HUES48 (cell line): ENCODE measurements at regions not wholly inside any gene's neighbourhood (a gene's known extent, or its start where the extent isn't known, plus 50 kb on each side); places are given as distances from the start of the nearest gene placed in this dataset.

Experiments
- H3K27ac ChIP-seq: one replicate; pipeline ENCODE4 v1.7.0; 2013; ENCODE audit warnings: low read depth, low read length, inconsistent platforms
- H3K27me3 ChIP-seq: 2 replicates; pipeline ENCODE4 v1.6.1; 2013; ENCODE audit warnings: mild to moderate bottlenecking, low read length; ENCODE audit not compliant: control insufficient read depth, insufficient read depth
- H3K36me3 ChIP-seq: 2 replicates; pipeline ENCODE4 v1.6.1; 2013; ENCODE audit warnings: low read length; ENCODE audit not compliant: control insufficient read depth, insufficient read depth
- H3K4me1 ChIP-seq: 2 replicates; pipeline ENCODE4 v1.6.1; 2013; ENCODE audit warnings: mild to moderate bottlenecking, low read length; ENCODE audit not compliant: control insufficient read depth, insufficient read depth
- H3K4me3 ChIP-seq: 2 replicates; pipeline ENCODE4 v1.5.1; 2013; ENCODE audit warnings: mild to moderate bottlenecking, low read depth, low read length
- H3K9ac ChIP-seq: 2 replicates; pipeline ENCODE4 v1.6.1; 2013; ENCODE audit warnings: mild to moderate bottlenecking, low read depth, low read length, moderate library complexity
- H3K9me3 ChIP-seq: 2 replicates; pipeline ENCODE4 v1.6.1; 2013; ENCODE audit warnings: low read length; ENCODE audit not compliant: control insufficient read depth, insufficient read depth

DNA sequence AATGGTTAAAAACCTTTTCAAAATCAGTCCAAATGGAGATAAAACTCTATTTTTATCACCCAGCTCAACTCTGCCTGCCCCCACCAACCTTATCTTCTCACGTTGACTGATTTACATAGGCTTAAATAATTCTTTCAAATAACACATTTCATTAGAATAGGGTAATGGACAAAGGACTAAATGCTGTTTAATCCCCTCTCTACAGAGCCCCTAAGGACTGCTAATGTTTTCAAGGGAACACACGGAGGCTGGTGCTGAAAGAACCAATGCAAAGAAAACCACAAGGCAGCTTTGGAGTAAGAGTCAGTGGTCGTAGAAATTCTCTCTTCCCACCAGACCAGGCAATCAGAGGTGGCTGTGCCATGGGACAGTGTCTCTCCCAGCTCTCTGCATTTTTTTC is 445.7 kb upstream of the MAF start:
- Histone ChIP-seq H3K4me1 (no peaks in the 10 kb centered on the region), H3K9ac (no peak overlapping the region), H3K9me3 (no peaks in the 10 kb centered on the region), H3K36me3 (no peaks in the 10 kb centered on the region), H3K27me3 (no peaks in the 10 kb centered on the region), H3K27ac (no peak overlapping the region), H3K4me3 (no peak overlapping the region)

DNA sequence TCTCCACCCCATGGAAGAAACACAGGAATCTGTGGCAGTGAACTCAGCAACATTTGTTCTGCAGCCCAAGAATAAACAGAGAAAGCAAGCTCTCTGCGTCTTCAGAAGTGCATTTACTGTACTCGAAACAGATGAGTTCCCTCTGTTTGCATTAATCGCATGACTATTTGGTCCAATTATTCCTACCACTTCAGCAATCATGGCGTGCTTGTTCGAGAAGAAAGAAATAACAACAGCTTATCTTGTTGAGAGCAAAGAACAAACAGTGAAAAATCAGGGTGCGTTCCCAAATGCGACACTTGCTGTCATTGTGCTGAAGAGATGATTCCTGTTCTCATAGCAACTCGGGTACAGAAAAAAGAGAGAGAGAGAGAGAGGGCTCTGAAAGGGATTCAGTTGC is 445.3 kb upstream of the MAF start:
- Histone ChIP-seq H3K27me3 (no peaks in the 10 kb centered on the region), H3K36me3 (no peaks in the 10 kb centered on the region), H3K4me3 (no peak overlapping the region), H3K9me3 (no peaks in the 10 kb centered on the region), H3K9ac (no peak overlapping the region), H3K27ac (no peak overlapping the region), H3K4me1 (no peaks in the 10 kb centered on the region)

GRCh38 chr16:80041410-80041809 is 440.9 kb upstream of the MAF start:
- no peaks in the 10 kb centered on the region for H3K27me3 ChIP-seq
- H3K4me3 ChIP-seq = no peak overlapping the region
- H3K4me1 ChIP-seq = no peaks in the 10 kb centered on the region
- H3K9ac ChIP-seq = no peak overlapping the region
- no peaks in the 10 kb centered on the region for H3K36me3 ChIP-seq
- no peak overlapping the region for H3K27ac ChIP-seq
- no peaks in the 10 kb centered on the region for H3K9me3 ChIP-seq

DNA sequence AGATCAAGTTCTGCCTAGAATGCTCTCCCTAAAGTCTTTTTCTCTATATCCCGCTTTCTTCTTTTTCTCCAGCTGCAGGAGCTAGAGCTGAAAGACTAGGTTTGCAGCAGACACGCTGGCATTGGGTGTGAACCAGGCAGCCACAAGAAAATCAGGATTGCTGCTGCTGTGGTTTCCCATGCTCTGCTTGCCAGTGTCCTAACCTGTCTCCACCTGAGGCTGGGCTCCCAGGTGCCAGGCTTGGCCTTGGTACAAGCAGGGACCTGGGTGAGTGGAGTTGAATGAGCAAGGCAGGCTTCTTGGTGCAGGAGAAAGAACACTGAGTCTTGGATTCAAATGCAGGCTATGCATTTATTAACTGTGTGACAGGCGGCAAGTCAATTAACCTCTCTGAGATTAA is 440.3 kb upstream of the MAF start:
- Histone ChIP-seq H3K9me3 (no peaks in the 10 kb centered on the region), H3K4me1 (no peaks in the 10 kb centered on the region), H3K27me3 (no peaks in the 10 kb centered on the region), H3K9ac (no peak overlapping the region), H3K36me3 (no peaks in the 10 kb centered on the region), H3K27ac (no peak overlapping the region), H3K4me3 (no peak overlapping the region)

DNA sequence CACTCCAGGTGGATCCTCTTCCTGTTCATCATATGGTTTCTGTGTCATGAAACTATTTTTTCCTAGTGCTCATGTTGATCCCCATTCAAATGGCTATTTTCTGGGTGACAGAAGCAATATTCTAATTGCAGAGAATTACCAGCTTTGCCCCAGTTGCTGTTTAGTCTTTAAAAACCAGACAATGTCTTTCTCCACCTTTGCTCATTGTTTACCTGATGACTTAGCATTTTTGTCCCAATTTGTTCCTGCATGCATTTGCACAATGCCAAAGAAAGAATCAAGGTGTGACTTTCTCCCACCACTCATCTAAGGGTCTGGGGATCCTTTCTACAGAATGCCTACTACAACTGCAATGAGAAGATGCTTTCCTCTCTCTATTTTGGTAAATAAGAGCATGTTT is 439.9 kb upstream of the MAF start:
- H3K27ac ChIP-seq = no peak overlapping the region
- no peaks in the 10 kb centered on the region for H3K4me1 ChIP-seq
- no peaks in the 10 kb centered on the region for H3K9me3 ChIP-seq
- no peak overlapping the region for H3K4me3 ChIP-seq
- H3K27me3 ChIP-seq = no peaks in the 10 kb centered on the region
- H3K36me3 ChIP-seq = no peaks in the 10 kb centered on the region
- H3K9ac ChIP-seq = no peak overlapping the region

GRCh38 chr16:80039777-80040176 is 439.2 kb upstream of the MAF start:
- Histone ChIP-seq H3K27ac (no peak overlapping the region), H3K9me3 (no peaks in the 10 kb centered on the region), H3K36me3 (no peaks in the 10 kb centered on the region), H3K27me3 (no peaks in the 10 kb centered on the region), H3K4me3 (no peak overlapping the region), H3K4me1 (no peaks in the 10 kb centered on the region), H3K9ac (no peak overlapping the region)

DNA sequence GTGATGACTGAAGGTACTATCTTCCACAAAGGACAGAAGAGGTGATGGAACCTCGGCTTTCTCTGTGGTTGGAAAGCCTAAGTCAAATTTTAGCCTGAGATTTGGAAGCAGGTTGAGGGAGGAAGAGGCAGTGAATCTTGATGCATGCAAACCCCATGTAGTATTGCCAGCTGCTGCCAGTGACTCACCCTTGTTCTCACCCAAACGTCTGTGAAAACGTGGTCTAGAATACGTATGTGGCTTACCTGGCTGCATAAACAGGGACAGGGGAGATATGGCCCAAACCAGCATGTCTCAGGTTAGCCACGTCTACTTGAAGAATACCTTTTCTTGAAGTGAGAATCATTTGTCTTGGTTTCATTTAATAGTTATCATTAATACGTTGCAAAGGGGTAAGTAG is 438.0 kb upstream of the MAF start:
- Histone ChIP-seq H3K27ac (no peak overlapping the region), H3K36me3 (no peaks in the 10 kb centered on the region), H3K9ac (no peak overlapping the region), H3K4me3 (no peak overlapping the region), H3K9me3 (no peaks in the 10 kb centered on the region), H3K4me1 (no peaks in the 10 kb centered on the region), H3K27me3 (no peaks in the 10 kb centered on the region)

DNA sequence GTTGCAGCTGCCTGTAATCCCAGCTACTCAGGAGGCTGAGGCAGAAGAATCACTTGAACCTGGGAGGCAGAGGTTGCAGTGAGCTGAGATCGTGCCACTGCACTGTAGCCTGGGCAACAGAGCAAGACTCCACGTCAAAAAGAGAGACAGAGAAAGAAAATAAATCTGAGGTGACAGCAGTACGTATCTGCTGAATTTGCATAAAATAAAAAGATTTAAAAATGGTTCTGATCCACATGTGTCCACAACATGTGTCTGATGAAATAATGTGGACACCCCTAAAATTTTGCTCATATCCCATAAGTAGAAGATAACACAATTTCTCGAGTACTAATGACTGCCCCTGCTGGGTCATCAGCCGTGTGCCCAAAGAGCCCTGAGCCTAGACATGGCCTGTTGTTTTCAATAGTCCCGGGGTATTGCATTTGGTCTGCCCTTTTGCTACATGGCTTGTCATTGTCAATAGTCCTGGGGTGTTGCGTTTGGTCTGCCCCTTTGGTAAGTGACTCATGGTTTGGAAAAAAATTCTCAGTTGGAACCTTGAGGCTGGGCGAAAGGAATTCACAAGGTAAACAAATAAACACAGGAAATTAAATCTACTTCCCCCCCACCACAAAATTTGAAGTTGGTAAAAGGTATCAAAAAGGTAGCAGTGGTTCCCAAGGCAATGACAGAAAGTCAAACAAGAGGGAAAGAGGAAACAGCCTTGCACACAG is 434.6 kb upstream of the MAF start:
- Histone ChIP-seq H3K4me3 (no peak overlapping the region), H3K9me3 (no peaks in the 10 kb centered on the region), H3K27ac (no peak overlapping the region)

GRCh38 chr16:80034469-80034826 is 433.9 kb upstream of the MAF start:
- Histone ChIP-seq H3K27me3 (no peaks in the 10 kb centered on the region), H3K4me3 (no peak overlapping the region), H3K27ac (no peak overlapping the region), H3K4me1 (no peaks in the 10 kb centered on the region), H3K9me3 (no peaks in the 10 kb centered on the region), H3K9ac (no peak overlapping the region), H3K36me3 (no peaks in the 10 kb centered on the region)

More for the DNA sequence above, 434.6 kb upstream of the MAF start:
- Histone ChIP-seq H3K9ac (no peak overlapping the region), H3K4me1 (no peaks in the 10 kb centered on the region), H3K27me3 (no peaks in the 10 kb centered on the region), H3K36me3 (no peaks in the 10 kb centered on the region)

DNA sequence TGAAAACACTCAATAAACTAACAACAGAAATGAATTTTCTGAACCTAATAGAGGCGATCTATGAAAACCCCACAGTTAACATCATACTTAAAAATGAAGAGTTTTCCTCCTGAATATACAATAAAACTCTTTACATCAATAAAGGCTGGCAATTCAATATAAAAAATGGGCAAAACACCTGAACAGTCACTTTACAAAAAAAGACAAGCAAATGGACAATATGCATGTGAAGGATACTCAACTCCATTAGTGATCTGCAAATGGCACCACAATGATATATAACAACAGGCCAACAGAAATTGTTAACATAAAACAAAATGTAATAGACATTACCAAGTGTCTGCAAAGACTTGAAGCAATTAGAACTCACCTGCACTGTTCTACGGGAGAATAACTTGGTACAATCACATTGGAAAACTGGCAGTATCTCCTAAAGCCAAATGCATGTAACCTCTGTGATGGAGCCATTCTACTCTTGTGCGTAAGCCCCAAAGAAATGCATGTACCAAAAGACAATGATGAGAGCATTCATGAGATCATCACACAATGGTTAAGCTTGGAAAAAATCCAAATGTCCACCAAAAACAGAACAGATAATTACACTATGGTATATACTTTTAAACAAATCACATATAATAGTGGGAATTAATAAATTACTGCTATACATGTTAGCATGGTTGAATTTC is 433.4 kb upstream of the MAF start:
- Histone ChIP-seq H3K4me3 (no peak overlapping the region), H3K9me3 (no peaks in the 10 kb centered on the region), H3K9ac (no peak overlapping the region), H3K4me1 (no peaks in the 10 kb centered on the region), H3K36me3 (no peaks in the 10 kb centered on the region), H3K27ac (no peak overlapping the region), H3K27me3 (no peaks in the 10 kb centered on the region)

- Histone ChIP-seq H3K9ac (no peak overlapping the region), H3K36me3 (no peaks in the 10 kb centered on the region), H3K4me3 (no peak overlapping the region), H3K27ac (no peak overlapping the region), H3K4me1 (no peaks in the 10 kb centered on the region), H3K9me3 (no peaks in the 10 kb centered on the region), H3K27me3 (no peaks in the 10 kb centered on the region)
Measured at GRCh38 chr16:80029761-80030481, 429.4 kb upstream of the MAF start.
